T-helper 2 cell treated with Interferon-gamma antibody and Interleukin-4, amounts not matched to agents 5 μg/mL and 100 μg/mL, for 36 hours (primary cell): ENCODE measurements at regions not wholly inside any gene's neighbourhood (a gene's known extent, or its start where the extent isn't known, plus 50 kb on each side); places are given as distances from the start of the nearest gene placed in this dataset.
"Not testable (repeated sequence)": the region's sequence is repeated elsewhere in the genome, so short reads cannot be mapped to it uniquely, and the experiment has no call there.

Source experiments
- DNase-seq: peaks from one replicate; pipeline ENCODE4 v3.0.0; 2021; ENCODE audit warnings: low spot score
- H3K27ac Mint-ChIP-seq: one replicate; pipeline ENCODE4 v1.8.0; 2021; ENCODE audit warnings: mild to moderate bottlenecking, mixed read lengths
- H3K27me3 Mint-ChIP-seq: one replicate; pipeline ENCODE4 v1.8.0; 2021; ENCODE audit warnings: low read depth, mixed read lengths
- H3K36me3 Mint-ChIP-seq: one replicate; pipeline ENCODE4 v1.8.0; 2021; ENCODE audit warnings: low read depth, mixed read lengths
- H3K4me1 Mint-ChIP-seq: one replicate; pipeline ENCODE4 v1.8.0; 2021; ENCODE audit warnings: low read depth, mixed read lengths
- H3K4me3 Mint-ChIP-seq: one replicate; pipeline ENCODE4 v1.8.0; 2022; ENCODE audit warnings: mild to moderate bottlenecking, moderate library complexity, mixed read lengths
- H3K9me3 Mint-ChIP-seq: one replicate; pipeline ENCODE4 v1.8.0; 2021; ENCODE audit warnings: mixed read lengths

DNA sequence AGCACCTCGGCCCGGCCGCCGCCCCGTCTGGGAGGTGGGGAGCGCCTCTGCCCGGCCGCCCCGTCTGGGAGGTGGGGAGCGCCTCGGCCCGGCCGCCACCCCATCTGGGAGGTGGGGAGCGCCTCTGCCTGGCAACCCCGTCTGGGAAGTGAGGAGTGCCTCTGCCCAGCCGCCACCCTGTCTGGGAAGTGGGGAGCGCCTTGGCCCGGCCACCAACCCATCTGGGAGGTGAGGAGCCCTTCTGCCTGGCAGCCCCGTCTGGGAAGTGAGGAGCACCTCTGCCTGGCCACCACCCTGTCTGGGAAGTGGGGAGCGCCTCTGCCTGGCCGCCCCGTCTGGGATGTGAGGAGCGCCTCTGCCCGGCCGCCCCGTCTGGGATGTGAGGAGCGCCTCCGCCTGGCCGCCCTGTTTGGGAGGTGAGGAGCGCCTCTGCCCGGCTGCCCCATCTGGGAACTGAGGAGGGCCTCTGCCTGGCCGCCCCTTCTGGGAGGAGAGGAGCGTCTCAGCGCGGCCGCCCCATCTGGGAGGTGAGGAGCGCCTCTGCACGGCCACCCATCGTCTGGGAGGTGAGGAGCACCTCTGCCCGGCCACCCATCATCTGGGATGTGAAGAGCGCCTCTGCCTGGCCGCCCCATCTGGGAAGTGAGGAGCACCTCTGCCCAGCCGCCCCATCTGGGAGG, 89.0 kb upstream of the SYT6 start:
- not testable (repeated sequence) for H3K9me3 Mint-ChIP-seq, DNase-seq, H3K27ac Mint-ChIP-seq, H3K27me3 Mint-ChIP-seq, H3K4me1 Mint-ChIP-seq, H3K36me3 Mint-ChIP-seq, H3K4me3 Mint-ChIP-seq

DNA sequence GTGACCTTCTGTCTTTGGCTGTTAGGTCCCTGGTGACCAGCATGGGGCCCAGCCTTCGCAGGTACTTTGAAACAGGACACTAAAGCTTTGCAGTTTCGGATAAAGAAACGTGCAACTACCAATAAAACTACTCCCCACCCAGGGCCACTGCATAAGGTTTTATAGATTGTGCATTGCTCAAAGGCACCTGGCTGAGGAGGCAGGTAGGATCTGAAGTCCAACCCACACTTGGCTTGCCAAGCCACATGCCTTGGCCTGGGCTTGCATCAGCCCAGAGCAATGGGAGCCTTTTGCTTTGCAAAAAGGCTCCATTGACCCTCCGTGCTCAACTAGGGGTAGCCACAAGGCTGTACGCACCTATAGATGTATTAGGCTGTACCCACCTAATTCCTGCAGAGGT, 84.4 kb upstream of the SYT6 start:
- no peaks in the 10 kb centered on the region for H3K36me3 Mint-ChIP-seq
- DNase-seq: no peak
- peaks cover 6% of the 10 kb centered on the region for H3K9me3 Mint-ChIP-seq
- H3K4me3 Mint-ChIP-seq: no peak overlapping the region
- H3K27ac Mint-ChIP-seq: no peak overlapping the region
- H3K4me1 Mint-ChIP-seq: no peaks in the 10 kb centered on the region
- H3K27me3 Mint-ChIP-seq: no peaks in the 10 kb centered on the region

DNA sequence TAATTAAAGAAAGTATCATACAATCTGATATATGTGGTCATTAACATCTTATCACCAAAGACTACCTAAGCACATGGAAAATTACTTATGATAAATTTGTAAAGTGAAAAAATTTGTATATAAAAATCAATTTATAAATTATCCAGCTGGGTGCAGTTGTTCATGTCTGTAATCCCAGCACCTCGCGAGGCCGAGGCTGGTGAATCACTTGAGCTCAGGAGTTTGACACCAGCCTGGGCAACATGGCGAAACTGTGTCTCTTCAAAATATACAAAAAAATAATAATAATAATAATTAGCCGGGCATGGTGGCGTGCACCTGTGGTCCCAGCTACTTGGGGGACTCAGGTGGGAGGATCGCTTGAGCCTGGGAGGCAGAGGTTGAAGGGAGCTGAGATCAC, 82.8 kb upstream of the SYT6 start:
- H3K4me3 Mint-ChIP-seq: no peak overlapping the region
- no peak for DNase-seq
- H3K27ac Mint-ChIP-seq: no peak overlapping the region
- H3K9me3 Mint-ChIP-seq: peaks cover 6% of the 10 kb centered on the region
- no peaks in the 10 kb centered on the region for H3K4me1 Mint-ChIP-seq
- no peaks in the 10 kb centered on the region for H3K27me3 Mint-ChIP-seq
- H3K36me3 Mint-ChIP-seq: no peaks in the 10 kb centered on the region

DNA sequence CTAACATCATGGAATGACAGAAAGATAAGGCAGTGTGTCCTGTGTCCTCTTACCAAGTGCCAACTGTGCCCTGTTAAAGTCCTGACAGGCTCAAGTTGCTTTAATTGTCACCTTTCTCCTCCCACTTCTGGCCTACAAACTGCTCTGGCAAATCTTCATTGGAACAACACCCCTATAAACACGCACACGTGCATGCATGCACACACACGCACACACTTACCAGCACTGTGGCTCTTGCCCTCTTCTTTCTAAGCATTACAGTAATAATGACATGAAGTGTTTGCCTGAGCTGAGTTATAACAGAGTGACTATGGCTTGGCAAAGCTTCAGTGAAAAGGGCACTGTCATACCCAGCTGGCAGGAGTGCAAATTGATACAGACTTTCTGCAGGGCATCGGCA, 82.3 kb upstream of the SYT6 start:
- no peaks in the 10 kb centered on the region for H3K27me3 Mint-ChIP-seq
- no peaks in the 10 kb centered on the region for H3K36me3 Mint-ChIP-seq
- no peak for DNase-seq
- peaks cover 4% of the 10 kb centered on the region for H3K9me3 Mint-ChIP-seq
- H3K4me3 Mint-ChIP-seq: no peak overlapping the region
- no peaks in the 10 kb centered on the region for H3K4me1 Mint-ChIP-seq
- H3K27ac Mint-ChIP-seq: no peak overlapping the region

DNA sequence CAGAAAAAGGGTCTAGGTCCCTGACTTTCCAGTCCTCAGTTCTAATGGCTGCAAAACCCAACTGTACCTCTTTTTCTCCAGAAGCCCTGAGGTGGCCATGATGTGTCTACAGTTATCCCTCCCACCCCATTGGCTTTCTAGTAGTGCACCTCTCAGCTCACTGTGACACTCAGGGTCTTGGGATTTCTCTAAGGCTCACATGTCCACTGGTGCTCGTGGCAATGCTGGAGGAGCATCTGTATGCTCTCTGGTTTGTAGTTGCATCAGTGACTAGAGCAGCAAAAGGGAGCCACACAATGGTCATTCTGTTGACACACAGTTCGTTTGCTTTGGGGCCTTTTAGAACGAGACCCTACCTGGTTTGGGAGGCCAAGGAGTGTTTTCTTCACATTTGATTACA, 81.6 kb upstream of the SYT6 start:
- no peak for DNase-seq
- Mint-ChIP-seq H3K9me3 (no peaks in the 10 kb centered on the region), H3K27ac (no peak overlapping the region), H3K4me1 (no peaks in the 10 kb centered on the region), H3K36me3 (no peaks in the 10 kb centered on the region), H3K27me3 (no peaks in the 10 kb centered on the region), H3K4me3 (no peak overlapping the region)

DNA sequence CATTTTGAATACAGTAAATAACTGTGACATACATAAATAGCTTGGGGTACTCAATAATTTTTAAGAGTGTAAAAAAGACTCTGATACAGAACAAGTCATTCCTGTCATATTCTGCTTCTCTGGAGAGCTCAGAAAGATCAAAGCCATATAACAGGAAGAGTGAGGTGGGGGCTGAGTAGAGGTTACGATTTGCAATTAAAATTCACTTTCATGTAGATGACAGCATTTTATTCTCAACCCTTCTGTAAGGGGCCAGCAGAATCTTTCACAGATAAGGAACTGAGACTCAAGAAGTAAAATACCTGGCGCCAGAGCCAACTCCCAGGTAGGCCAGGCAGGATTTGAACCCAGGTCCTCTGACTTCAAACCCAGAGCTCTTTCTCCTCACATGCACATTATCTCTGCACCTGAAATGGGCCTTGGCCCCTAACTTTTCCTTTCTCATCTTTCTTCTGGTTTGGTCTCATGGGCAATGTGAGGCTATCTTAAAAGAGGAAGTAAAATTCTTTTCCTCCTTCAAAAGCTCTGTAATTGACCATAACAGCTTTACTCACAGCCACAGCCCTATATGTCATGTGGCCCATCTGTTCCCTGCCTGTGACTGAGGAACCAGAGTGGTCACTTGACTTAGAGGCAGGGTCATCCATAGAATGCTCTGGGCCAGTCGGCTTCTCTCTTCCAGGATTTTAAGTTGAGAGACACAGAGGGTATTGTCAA, 80.9 kb upstream of the SYT6 start:
- H3K36me3 Mint-ChIP-seq: no peaks in the 10 kb centered on the region
- DNase-seq: no peak

DNA sequence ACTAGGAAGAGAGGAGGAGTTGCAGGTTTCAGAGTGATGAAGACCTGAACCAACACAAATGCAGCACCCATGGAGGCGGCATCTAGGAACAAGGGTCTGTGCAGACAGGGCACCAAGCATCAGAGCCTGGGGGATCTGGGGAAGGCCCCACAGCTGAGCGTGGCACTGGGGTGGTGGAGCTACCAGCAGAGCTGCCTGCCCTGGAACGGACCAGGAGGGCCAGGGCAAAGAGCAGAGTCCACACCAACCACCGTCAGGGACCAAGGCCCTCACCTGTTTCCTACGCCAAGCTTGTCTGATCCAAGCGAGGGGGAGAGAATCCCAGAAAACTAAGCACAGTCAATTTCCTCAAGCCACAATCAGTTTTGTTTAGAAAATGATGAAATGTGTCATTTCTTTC, 79.0 kb upstream of the SYT6 start:
- Mint-ChIP-seq H3K9me3 (no peaks in the 10 kb centered on the region), H3K27ac (no peak overlapping the region), H3K27me3 (no peaks in the 10 kb centered on the region), H3K36me3 (no peaks in the 10 kb centered on the region), H3K4me1 (no peaks in the 10 kb centered on the region), H3K4me3 (no peak overlapping the region)
- no peak for DNase-seq

More for the DNA sequence above, 80.9 kb upstream of the SYT6 start:
- Mint-ChIP-seq H3K4me3 (no peak overlapping the region), H3K4me1 (no peaks in the 10 kb centered on the region), H3K27ac (no peak overlapping the region), H3K9me3 (no peaks in the 10 kb centered on the region), H3K27me3 (no peaks in the 10 kb centered on the region)

DNA sequence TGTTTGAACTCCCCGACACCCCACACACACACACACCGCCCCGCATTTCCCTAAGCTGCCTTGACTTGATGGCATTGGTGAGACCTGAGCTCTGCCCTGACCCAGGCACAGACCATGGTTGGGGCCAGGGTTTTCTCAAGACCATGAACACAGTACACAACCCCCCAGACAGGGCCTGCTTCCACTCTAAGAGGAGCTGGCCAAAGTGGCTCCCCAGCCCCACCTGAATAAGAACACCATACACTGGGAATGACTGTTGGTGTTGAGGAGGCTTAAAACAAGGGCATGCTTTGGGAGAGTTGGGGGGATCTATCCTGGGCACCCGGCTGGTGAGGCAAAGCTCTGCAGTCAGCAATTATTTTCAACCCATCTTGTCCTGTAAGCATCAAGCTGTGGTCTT, 77.6 kb upstream of the SYT6 start:
- Mint-ChIP-seq H3K27me3 (no peaks in the 10 kb centered on the region), H3K9me3 (no peaks in the 10 kb centered on the region), H3K4me3 (no peak overlapping the region), H3K27ac (no peak overlapping the region), H3K4me1 (no peaks in the 10 kb centered on the region), H3K36me3 (no peaks in the 10 kb centered on the region)
- DNase-seq: no peak

DNA sequence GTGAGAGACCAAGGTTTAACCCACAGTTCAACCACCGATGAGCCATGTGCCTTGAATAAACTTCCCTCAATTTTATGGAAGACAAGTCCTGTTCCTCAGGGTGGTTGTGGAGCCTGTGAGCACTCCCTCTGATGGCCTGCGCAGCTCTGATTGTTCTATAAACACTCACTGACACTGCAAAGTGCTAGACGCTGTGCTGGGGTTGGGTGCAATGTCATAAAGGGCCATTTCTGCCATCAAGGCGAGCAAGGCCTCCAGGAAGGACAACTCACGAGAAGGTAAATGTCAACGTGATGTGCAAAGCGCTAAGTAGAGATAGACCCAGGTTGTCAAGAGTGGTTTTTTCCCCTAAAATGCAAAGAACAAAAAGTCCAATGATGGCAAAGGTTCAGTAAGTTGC, 75.7 kb upstream of the SYT6 start:
- Mint-ChIP-seq H3K9me3 (no peaks in the 10 kb centered on the region), H3K27me3 (no peaks in the 10 kb centered on the region), H3K4me3 (no peak overlapping the region), H3K4me1 (no peaks in the 10 kb centered on the region), H3K27ac (no peak overlapping the region), H3K36me3 (no peaks in the 10 kb centered on the region)
- no peak for DNase-seq

DNA sequence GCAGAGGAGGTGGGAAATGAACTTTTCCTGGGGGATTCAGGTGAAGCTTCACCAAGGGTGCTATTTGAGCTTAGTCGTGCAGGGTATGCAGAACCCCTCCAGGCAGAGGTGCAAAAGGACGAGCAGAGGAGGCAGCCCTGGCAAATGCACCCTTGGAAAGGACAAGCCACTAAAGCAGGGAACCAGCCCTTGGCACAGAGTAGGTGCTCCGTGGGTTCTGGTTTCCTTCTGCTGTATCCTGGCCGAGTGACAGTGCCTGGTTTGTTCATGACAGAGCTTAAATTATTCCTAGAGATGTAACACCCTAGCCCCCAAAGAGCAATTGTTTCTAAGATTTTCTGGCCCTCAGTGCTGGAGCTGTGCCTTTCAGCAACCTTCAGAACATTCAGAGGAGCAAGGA, 73.4 kb upstream of the SYT6 start:
- no peaks in the 10 kb centered on the region for H3K27me3 Mint-ChIP-seq

DNA sequence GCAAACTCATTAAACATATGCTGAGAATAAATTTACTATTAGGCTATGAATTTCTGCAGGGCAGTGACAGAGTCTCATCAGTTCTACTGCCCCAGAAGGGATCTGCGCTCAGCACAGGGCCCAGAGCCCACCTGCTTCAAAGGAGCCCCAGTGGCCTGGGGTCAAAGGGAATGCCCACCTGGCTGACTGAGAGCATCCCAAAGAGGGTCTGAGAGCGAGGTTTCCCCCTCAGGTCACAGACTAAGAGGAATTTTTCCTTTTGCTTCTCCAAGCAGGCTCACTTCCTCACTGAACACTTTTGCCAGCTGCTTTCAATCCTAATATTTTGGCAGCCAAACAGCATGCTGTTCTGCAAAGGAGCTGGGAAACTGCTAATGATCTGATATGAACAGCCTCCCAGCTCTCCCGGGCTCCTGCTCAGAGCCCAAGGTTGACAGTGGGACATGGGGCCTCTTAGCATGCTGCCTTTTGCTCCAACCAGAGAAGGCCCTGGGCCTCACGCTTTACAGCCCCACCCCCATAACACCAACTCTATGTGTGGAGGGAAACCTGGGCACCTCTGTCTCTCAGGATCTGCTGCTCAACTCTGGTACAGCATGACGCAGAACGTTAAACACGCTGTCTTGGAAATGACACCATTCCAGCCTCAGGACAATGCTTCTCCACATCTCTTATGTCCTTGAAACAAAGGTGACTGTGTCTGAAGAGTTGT, 70.7 kb upstream of the SYT6 start:
- no peaks in the 10 kb centered on the region for H3K36me3 Mint-ChIP-seq
- no peaks in the 10 kb centered on the region for H3K9me3 Mint-ChIP-seq
- no peak for DNase-seq
- no peaks in the 10 kb centered on the region for H3K27me3 Mint-ChIP-seq
- H3K4me3 Mint-ChIP-seq: no peak overlapping the region
- no peaks in the 10 kb centered on the region for H3K4me1 Mint-ChIP-seq
- H3K27ac Mint-ChIP-seq: no peak overlapping the region

More for the DNA sequence above, 73.4 kb upstream of the SYT6 start:
- H3K4me1 Mint-ChIP-seq: no peaks in the 10 kb centered on the region
- DNase-seq: no peak
- no peak overlapping the region for H3K4me3 Mint-ChIP-seq
- no peaks in the 10 kb centered on the region for H3K9me3 Mint-ChIP-seq
- H3K36me3 Mint-ChIP-seq: no peaks in the 10 kb centered on the region
- no peak overlapping the region for H3K27ac Mint-ChIP-seq

DNA sequence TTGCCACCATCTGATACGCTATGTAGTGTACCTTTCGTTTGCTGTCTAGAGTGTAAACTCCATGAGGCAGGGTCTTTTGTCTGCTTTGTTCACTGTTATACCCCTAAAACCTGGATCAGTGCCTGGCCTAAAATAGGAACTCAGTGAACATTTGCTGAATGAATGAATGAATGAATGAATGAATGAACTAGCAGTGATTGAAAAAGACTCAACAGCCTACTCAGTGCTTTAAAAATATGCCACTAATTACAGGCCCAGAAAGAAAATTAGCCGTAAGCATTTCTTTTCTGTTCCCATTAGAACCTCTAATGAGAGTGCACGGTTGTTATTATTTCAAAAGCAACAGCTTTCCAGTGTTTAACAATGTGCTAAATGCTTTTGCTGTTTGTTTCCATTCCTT, 69.3 kb upstream of the SYT6 start:
- no peak overlapping the region for H3K27ac Mint-ChIP-seq
- H3K36me3 Mint-ChIP-seq: no peaks in the 10 kb centered on the region
- no peak overlapping the region for H3K4me3 Mint-ChIP-seq
- H3K4me1 Mint-ChIP-seq: no peaks in the 10 kb centered on the region
- DNase-seq: no peak
- H3K9me3 Mint-ChIP-seq: no peaks in the 10 kb centered on the region
- no peaks in the 10 kb centered on the region for H3K27me3 Mint-ChIP-seq

DNA sequence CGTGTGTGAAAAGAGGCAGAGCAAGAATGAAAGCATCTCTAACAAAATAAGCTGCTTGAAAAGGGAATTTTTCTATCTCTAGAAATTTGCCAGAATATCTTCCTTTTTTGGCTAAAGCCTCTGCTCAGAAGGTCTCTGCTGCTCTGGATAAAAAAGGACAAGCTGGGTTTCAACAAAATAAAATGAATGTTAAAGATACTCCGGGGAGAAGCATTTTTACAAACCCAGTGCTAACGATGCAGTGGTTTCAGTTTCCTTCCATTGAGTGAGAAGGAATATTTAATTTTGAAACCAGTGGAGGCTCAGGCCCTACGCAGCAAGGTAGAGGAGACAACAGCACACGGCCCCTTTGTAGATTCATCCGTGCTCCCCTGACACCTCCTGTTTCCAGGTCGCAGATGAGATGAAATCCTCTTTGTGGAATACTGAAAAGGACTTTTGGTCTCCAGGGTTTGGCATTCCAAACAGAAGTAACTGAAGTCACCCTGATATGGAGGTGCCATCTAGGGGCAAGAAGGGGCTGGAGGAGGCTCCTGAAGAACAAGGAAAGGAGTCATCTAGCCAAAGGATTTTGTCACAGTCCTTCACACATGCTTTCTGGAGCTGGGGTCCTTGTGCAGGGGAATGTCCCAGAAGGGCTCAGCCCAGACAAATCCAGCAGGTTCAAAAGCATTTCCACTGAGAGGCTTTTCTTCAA, 65.7 kb upstream of the SYT6 start:
- Mint-ChIP-seq H3K27ac (no peak overlapping the region), H3K36me3 (no peaks in the 10 kb centered on the region), H3K4me3 (no peak overlapping the region), H3K27me3 (no peaks in the 10 kb centered on the region), H3K9me3 (no peaks in the 10 kb centered on the region), H3K4me1 (no peaks in the 10 kb centered on the region)
- no peak for DNase-seq
